Amniotic stem cell (primary cell): ENCODE measurements at regions not wholly inside any gene's neighbourhood (a gene's known extent, or its start where the extent isn't known, plus 50 kb on each side); places are given as distances from the start of the nearest gene placed in this dataset.
"Not testable (repeated sequence)": the region's sequence is repeated elsewhere in the genome, so short reads cannot be mapped to it uniquely, and the experiment has no call there.

Source experiments
- DNase-seq: peaks from one replicate; lab custom pipeline; 2025; lab: John Stamatoyannopoulos, UW

DNA sequence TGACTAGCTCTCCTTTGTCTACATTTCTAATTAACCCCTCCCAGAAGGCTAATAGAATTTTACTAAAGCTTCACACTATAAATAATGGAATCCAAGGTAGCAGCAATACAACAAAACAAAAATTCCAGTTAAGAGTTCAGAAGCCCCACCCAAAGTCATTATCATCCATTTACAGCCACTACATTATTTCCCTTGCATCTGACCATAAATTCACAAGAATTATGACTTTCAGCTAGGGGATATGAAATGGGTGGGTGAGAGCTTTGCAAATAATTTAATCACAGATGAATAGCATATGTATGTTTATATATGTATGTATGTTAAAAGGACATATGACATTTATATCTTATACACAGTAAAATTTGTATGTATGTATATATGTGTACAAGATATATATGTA is 65.3 kb upstream of the PTGDR start:
- no peak for DNase-seq

DNA sequence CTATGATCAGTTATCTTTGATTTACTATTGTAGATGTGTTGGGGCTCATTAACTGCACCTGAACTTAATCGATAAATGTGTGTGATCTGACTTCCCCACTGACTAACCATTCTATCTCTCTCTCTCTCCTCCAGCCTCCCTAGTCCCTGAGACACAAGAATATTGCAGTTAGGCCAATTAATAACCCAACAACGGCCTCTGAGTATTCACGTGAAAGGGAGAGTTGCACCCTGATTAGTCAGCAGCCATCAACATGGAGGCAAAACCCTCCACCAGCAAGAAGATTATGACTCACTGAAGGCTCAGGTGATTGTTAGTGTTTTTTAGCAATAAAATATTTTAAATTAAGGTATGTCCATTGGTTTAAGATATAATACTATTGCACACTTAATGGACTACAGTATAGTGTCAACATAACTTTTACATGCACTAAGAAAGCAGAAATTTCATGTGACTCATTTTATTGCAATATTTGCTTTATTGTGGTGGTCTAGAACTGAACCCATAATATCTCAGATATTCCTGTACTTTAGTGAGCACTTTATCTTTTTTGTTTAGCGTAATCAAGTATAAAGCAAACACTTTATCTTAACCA is 77.1 kb upstream of the PTGDR start:
- DNase-seq, result no peak

DNA sequence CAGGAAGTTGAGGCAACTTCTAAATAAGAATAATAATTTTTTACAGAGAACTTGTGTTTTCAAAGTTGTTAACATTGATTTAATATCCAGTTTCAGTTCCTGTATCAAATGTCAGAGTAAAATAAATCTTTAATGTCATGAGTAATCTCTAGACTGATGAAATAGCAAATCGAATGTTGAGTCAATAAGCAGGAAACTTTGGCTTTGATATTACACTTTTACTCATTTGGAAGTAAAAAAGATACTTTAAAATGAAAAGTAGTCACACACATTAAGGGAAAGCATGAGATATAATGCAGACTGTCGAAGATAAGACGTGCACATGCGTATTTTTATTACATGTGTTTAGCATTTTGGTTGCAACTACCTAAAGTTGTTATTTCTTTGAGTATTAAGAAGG is 78.2 kb upstream of the PTGDR start:
- no peak for DNase-seq

DNA sequence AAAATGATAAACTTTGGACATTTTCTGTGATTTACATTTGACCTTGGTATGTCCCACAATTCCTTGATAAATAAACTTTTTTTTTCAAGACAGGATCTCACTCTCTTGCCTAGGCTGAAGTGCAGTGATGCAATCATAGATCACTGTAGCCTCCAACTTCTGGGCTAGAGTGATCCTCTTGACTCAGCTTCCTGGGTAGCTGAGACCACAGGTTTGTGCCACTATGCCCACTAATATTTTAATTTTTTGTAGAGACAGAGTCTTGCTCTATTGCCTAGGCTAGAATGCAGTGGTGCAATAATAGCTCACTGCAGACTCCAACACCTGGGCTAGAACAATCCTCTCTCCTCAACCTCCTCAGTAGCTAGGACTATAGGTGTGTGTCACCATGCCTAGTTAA is 79.1 kb upstream of the PTGDR start:
- no peak for DNase-seq

DNA sequence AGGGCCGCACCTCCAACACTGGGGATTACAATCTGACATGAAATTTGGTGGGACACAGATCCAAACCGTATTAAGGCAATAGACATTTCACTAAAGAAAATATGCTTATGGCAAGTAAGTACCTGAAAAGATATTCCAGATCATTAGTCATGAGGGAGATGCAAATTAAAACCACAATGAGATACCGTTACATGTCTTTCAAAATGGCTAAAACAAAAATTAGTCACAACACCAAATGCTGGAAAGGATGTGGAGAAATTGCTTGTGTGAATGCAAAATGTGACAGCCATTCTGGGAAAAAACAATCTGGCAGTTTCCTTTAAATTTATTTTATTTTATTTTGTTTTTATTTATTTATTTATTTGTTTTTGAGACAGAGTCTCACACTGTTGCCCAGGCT is 82.3 kb upstream of the PTGDR start:
- DNase-seq, result no peak

- no peak for DNase-seq
These were observed 84.6 kb upstream of the PTGDR start for GRCh38 chr14:52182853-52183252.

- no peak for DNase-seq
These were observed 88.2 kb upstream of the PTGDR start for GRCh38 chr14:52179141-52179790.

- DNase-seq, result no peak
These were observed 91.5 kb upstream of the PTGDR start for GRCh38 chr14:52175982-52176502.

- DNase-seq, result not testable (repeated sequence)
These were observed 95.6 kb upstream of the PTGDR start for GRCh38 chr14:52171932-52172331.

DNA sequence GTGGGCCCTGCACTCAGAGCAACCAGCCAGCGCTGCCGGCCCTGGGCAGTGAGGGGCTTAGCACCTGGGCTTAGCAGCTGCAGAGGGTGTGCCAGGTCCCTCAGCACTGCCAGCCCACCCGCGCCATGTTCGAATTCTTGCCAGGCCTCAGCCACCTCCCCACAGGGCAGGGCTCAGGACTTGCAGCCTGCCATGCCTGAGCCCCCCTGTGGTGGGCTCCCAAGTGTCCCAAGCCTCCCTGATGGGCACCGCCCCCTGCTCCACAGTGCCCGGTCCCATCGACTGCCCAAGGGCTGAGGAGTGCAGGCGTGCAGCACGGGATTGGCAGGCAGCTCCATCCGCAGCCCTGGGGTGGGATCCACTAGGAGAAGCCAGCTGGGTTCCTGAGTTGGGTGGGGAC is 98.0 kb upstream of the NID2 start:
- no peak for DNase-seq

DNA sequence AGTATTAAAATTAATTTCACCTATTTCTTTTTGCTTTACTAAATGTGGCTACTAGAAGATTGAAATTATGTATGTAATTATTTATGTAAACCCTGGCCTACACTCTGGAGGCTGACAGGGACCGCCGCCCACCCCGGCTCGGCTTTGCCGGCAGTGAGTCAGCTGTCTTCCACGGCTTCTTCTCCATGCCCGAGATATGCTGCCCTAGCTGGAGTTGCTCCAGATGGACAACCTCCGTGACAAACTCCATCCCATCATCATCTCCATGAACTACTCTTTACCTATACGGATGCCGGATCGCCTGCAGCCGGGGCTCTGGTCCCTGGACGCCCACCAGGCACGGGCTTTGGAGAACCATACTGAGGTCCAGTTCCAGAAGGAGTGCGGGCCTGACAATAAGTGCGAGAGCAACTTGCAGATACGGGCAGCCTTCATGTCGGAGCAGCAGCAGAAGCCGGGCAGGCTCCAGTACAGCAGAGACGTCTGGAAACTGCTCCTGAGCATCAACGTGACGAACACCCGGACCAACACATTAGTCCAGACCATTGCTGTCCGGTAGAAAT is 86.9 kb upstream of the NID2 start:
- no peak for DNase-seq

GRCh38 chr14:52154992-52155650 is 86.3 kb upstream of the NID2 start:
- DNase-seq, result no peak

- DNase-seq, result no peak
These were observed 85.1 kb upstream of the NID2 start for GRCh38 chr14:52153939-52154338.

DNA sequence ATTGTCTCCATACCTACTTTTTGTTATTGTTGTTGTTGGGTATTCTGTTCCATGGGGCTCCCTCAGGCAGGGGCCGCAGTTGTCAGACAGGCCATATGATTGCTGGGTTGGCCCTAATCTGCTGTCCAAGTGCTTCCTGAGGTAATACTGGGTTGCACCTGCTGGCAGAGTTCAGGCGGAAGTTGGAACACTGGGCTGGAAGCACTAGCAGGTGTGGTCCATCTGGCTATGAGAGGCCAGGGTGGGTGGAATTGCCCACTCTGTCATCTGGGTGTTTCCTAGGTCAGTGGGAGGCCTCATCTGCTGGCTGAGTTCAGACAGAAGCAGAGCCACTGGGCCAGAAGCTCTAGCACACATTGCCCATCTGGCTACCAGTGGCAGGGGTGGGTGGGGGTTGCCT is 81.3 kb upstream of the NID2 start:
- DNase-seq, result no peak

DNA sequence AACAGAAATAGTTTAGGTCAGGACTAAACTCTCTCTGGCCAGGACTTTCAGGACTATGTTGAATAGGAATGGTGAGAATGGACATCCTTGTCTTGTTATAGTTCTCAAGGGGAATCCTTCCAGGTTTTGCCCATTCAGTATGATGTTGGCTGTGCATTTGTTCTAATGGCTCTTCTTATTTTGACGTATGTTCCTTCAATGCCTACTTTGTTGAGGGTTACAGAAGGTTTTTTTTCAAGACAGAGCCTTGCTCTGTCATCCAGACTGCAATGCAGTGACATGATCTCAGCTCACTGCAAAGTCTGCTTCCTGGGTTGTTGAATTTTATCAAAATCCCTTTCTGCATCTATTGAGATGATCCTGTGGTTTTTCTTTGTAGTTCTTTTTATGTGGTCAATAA is 79.5 kb upstream of the NID2 start:
- no peak for DNase-seq

DNA sequence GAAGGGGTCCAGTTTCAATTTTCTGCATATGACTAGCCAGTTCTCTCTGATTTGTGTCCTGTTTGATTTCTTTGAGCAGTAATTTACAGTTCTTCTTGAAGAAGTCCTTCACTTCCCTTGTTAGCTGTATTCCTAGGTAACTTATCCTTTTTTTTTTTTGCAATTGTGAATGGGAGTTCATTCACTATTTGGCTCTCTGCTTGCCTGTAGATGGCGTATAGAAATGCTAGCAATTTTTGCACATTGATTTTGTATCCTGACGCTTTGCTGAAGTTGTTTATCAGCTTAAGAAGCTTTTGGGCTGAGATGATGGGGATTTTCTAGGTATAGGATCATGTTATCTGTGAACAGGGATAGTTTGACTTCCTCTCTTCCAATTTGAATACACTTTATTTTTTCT is 77.6 kb upstream of the NID2 start:
- DNase-seq, result no peak

GRCh38 chr14:52144099-52144498 is 75.2 kb upstream of the NID2 start:
- not testable (repeated sequence) for DNase-seq

DNA sequence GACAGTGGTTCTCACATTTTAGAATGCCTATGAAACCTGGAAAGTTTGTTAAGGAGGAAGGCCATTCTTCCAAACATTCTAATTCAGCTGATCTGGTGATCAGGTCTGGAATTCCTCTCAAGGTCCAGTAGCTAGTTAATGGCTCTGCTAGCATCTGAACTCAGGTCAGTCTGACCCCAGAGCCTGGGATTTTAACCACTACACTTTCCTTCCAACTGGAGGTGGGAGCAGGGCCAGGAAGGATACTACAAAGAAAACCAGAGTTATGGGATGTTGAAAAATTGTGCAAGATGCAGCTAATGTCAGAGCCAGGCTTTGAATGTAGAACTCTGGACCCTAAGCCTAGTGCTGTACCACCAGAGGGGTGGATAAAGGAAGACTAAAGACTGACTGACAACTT is 73.6 kb upstream of the NID2 start:
- DNase-seq, result no peak

GRCh38 chr14:52131640-52132320 is 62.9 kb upstream of the NID2 start:
- peak; percentile 93 for DNase-seq

DNA sequence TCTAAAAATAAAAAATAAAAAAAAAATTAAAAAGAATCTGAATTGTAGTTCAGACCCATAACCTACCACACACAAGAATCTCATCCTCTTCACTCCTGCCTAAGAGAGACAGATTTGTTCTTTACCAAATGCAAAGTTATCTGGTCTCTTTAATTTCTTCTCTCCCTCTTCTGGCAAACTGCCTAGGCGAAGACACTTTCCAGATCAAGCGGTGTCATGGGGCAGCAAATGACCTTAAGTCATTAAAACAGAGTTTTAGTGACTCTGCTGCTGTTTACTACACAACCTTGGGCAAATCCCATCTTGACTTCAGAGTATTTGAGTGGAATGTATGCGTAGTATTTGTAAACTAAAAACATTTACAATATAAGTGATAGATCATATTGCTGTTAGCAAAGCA is 60.9 kb upstream of the NID2 start:
- DNase-seq, result no peak

GRCh38 chr14:52125885-52126284 is 57.0 kb upstream of the NID2 start:
- DNase-seq, result no peak
